Activated CD8-positive, alpha-beta T cell treated with anti-CD3 and anti-CD28 coated beads for 36 hours (primary cell): ENCODE measurements at regions not wholly inside any gene's neighbourhood (a gene's known extent, or its start where the extent isn't known, plus 50 kb on each side); places are given as distances from the start of the nearest gene placed in this dataset.

ENCODE experiments used
- ATAC-seq: fragments of 200-7000 bp; cut with Tn5 transposase; one replicate; pipeline ENCODE4 v1.10.0; 2021; ENCODE audit warnings: mild to moderate bottlenecking, moderate library complexity
- CTCF ChIA-PET: fragments of 350-600 bp; sonication (Branson Sonifier 250); formaldehyde crosslinking; loops from one replicate; lab custom pipeline; 2021; ENCODE audit warnings: antibody characterized with exemption; lab: Charles Lee
- POLR2A ChIA-PET: fragments of 350-600 bp; sonication (Branson Sonifier 250); formaldehyde crosslinking; loops from one replicate; lab custom pipeline; 2021; ENCODE audit warnings: antibody characterized with exemption; lab: Charles Lee
- DNase-seq: peaks from one replicate; pipeline ENCODE4 v3.0.0-alpha.2; 2020
- H3K27ac Mint-ChIP-seq: one replicate; pipeline ENCODE4 v1.8.0; 2021; ENCODE audit warnings: mild to moderate bottlenecking, mixed read lengths
- H3K27me3 Mint-ChIP-seq: one replicate; pipeline ENCODE4 v1.8.0; 2021; ENCODE audit warnings: mixed read lengths
- H3K36me3 Mint-ChIP-seq: one replicate; pipeline ENCODE4 v1.8.0; 2021; ENCODE audit warnings: low read depth, mixed read lengths
- H3K4me1 Mint-ChIP-seq: one replicate; pipeline ENCODE4 v1.8.0; 2021; ENCODE audit warnings: low read depth, mixed read lengths
- H3K4me3 Mint-ChIP-seq: one replicate; pipeline ENCODE4 v1.8.0; 2021; ENCODE audit warnings: mild to moderate bottlenecking, moderate library complexity, mixed read lengths
- H3K9me3 Mint-ChIP-seq: one replicate; pipeline ENCODE4 v1.8.0; 2021; ENCODE audit warnings: mixed read lengths
- intact Hi-C: fragments of 100-400 bp; cut with micrococcal nuclease; formaldehyde crosslinking; loops from one replicate; pipeline ENCODE4 v1.10.0; 2022
- TF ChIP-seq, protein P1 (sequence below): fragments of 200-600 bp; IDR thresholded peaks from one replicate; pipeline ENCODE4 v1.8.0; 2022; ENCODE audit warnings: antibody characterized with exemption, mild to moderate bottlenecking

GRCh38 chr13:37448153-37448552 lies 150.4 kb downstream of the POSTN start:
- TF ChIP-seq, protein P1, sequence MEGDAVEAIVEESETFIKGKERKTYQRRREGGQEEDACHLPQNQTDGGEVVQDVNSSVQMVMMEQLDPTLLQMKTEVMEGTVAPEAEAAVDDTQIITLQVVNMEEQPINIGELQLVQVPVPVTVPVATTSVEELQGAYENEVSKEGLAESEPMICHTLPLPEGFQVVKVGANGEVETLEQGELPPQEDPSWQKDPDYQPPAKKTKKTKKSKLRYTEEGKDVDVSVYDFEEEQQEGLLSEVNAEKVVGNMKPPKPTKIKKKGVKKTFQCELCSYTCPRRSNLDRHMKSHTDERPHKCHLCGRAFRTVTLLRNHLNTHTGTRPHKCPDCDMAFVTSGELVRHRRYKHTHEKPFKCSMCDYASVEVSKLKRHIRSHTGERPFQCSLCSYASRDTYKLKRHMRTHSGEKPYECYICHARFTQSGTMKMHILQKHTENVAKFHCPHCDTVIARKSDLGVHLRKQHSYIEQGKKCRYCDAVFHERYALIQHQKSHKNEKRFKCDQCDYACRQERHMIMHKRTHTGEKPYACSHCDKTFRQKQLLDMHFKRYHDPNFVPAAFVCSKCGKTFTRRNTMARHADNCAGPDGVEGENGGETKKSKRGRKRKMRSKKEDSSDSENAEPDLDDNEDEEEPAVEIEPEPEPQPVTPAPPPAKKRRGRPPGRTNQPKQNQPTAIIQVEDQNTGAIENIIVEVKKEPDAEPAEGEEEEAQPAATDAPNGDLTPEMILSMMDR = no peak

DNA sequence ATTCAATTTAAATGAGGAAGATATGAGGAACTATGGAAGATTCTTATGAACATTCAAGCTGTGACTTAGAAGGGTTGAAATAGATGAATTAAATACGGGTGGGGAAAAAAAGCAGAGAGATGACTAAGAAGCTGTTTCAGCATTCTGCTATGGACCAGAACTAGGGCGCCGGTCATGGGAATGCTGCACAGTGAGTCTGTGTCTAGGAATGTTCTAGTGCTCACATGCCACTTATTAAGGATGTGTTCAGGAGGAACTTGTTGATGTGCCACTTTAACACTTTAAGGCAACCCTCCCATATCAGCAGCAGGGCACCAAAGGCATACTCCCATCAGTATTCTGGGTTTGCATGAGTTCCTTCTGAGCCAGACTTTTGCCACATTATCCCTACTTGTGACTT lies 152.1 kb downstream of the POSTN start:
- CTCF ChIA-PET = no interaction called here
- POLR2A ChIA-PET = no interaction called here
- H3K4me3 Mint-ChIP-seq = no peak overlapping the region
- H3K27ac Mint-ChIP-seq = no peak overlapping the region
- TF ChIP-seq, protein P1 = no peak
- intact Hi-C loops = no loop called here
- ATAC-seq (no peak), DNase-seq (no peak)
- H3K27me3 Mint-ChIP-seq = no peaks in the 10 kb centered on the region
- no peaks in the 10 kb centered on the region for H3K36me3 Mint-ChIP-seq
- no peaks in the 10 kb centered on the region for H3K9me3 Mint-ChIP-seq
- H3K4me1 Mint-ChIP-seq = no peaks in the 10 kb centered on the region

More at GRCh38 chr13:37448153-37448552, 150.4 kb downstream of the POSTN start:
- intact Hi-C loops = no loop called here
- POLR2A ChIA-PET = no interaction called here
- no peaks in the 10 kb centered on the region for H3K4me1 Mint-ChIP-seq
- no peak overlapping the region for H3K4me3 Mint-ChIP-seq
- no peak for ATAC-seq
- H3K27me3 Mint-ChIP-seq = no peaks in the 10 kb centered on the region
- no peaks in the 10 kb centered on the region for H3K36me3 Mint-ChIP-seq
- DNase-seq = no peak
- no peak overlapping the region for H3K27ac Mint-ChIP-seq
- CTCF ChIA-PET = no interaction called here
- peaks cover 2% of the 10 kb centered on the region for H3K9me3 Mint-ChIP-seq

- no peaks in the 10 kb centered on the region for H3K27me3 Mint-ChIP-seq
These were observed 155.0 kb downstream of the POSTN start for GRCh38 chr13:37443538-37443937.

DNA sequence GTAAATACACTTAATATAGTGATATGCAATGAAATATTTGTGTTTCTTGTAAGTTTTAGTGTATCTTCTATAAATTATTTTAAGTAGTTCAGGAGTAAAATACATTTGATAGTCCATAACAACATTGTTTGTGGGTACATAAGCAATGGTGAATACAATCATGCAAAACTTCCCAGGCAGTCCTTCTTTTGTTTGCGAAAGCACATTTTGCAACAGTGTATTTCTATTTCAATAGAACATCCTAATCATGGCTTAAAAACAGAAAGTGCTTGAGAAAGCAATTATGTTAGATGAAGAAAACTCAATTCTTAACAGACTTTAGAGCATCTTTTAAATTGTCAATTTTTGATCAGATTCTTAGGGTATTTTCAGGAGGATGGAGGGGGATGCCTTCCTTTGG lies 155.6 kb downstream of the POSTN start:
- ChIA-PET CTCF (no interaction called here), POLR2A (no interaction called here)
- no peak overlapping the region for H3K4me3 Mint-ChIP-seq
- intact Hi-C loops = no loop called here
- no peaks in the 10 kb centered on the region for H3K4me1 Mint-ChIP-seq
- TF ChIP-seq, protein P1 = no peak
- H3K9me3 Mint-ChIP-seq = peaks cover 5% of the 10 kb centered on the region
- no peaks in the 10 kb centered on the region for H3K36me3 Mint-ChIP-seq
- no peaks in the 10 kb centered on the region for H3K27me3 Mint-ChIP-seq
- ATAC-seq = no peak
- DNase-seq = no peak
- H3K27ac Mint-ChIP-seq = no peak overlapping the region

More at GRCh38 chr13:37443538-37443937, 155.0 kb downstream of the POSTN start:
- no peak for DNase-seq
- TF ChIP-seq, protein P1 = no peak
- Mint-ChIP-seq H3K4me1 (no peaks in the 10 kb centered on the region), H3K4me3 (no peak overlapping the region), H3K9me3 (peaks cover 5% of the 10 kb centered on the region), H3K36me3 (no peaks in the 10 kb centered on the region), H3K27ac (no peak overlapping the region)
- no peak for ATAC-seq
- ChIA-PET POLR2A (no interaction called here), CTCF (no interaction called here)
- intact Hi-C loops = no loop called here

GRCh38 chr13:37435881-37436280 lies 162.7 kb downstream of the POSTN start:
- TF ChIP-seq, protein P1 = no peak
- no peak for DNase-seq
- H3K9me3 Mint-ChIP-seq = no peaks in the 10 kb centered on the region
- no peak overlapping the region for H3K27ac Mint-ChIP-seq
- no peaks in the 10 kb centered on the region for H3K36me3 Mint-ChIP-seq
- no peaks in the 10 kb centered on the region for H3K4me1 Mint-ChIP-seq
- ChIA-PET POLR2A (no interaction called here), CTCF (no interaction called here)
- intact Hi-C loops = no loop called here
- H3K4me3 Mint-ChIP-seq = no peak overlapping the region
- no peaks in the 10 kb centered on the region for H3K27me3 Mint-ChIP-seq
- no peak for ATAC-seq
